H9 (cell line): ENCODE measurements at regions not wholly inside any gene's neighbourhood (a gene's known extent, or its start where the extent isn't known, plus 50 kb on each side); places are given as distances from the start of the nearest gene placed in this dataset.

ENCODE experiments used
- DNase-seq: peaks from one replicate; pipeline ENCODE4 v3.0.0-alpha.2; 2017
- H2AFZ ChIP-seq: one replicate; pipeline ENCODE4 v1.6.1; 2013; ENCODE audit warnings: mild to moderate bottlenecking, low read length, control low read depth, moderate library complexity
- H2AK5ac ChIP-seq: 2 replicates; pipeline ENCODE4 v1.6.1; 2013; ENCODE audit warnings: low read length, control low read depth, mixed read lengths; ENCODE audit not compliant: insufficient read length
- H2BK120ac ChIP-seq: one replicate; pipeline ENCODE4 v1.6.1; 2013; ENCODE audit warnings: low read depth, mild to moderate bottlenecking, low read length, control low read depth, inconsistent platforms; ENCODE audit not compliant: poor library complexity, severe bottlenecking
- H2BK12ac ChIP-seq: 2 replicates; pipeline ENCODE4 v1.6.1; 2013; ENCODE audit warnings: low read length, control low read depth, mixed read lengths, low read depth; ENCODE audit not compliant: insufficient read length
- H2BK15ac ChIP-seq: 2 replicates; pipeline ENCODE4 v1.6.1; 2013; ENCODE audit warnings: low read depth, low read length, control low read depth
- H2BK20ac ChIP-seq: one replicate; pipeline ENCODE4 v1.6.1; 2013; ENCODE audit warnings: low read depth, mild to moderate bottlenecking, low read length, control low read depth, inconsistent platforms; ENCODE audit not compliant: poor library complexity, severe bottlenecking
- H2BK5ac ChIP-seq: 2 replicates; pipeline ENCODE4 v1.6.1; 2013; ENCODE audit warnings: low read length, control low read depth, mixed read lengths; ENCODE audit not compliant: insufficient read length
- H3K14ac ChIP-seq: 2 replicates; pipeline ENCODE4 v1.6.1; 2013; ENCODE audit warnings: low read length, control low read depth; ENCODE audit not compliant: insufficient read depth
- H3K18ac ChIP-seq: 2 replicates; pipeline ENCODE4 v1.6.1; 2013; ENCODE audit warnings: low read depth, mild to moderate bottlenecking, mixed read lengths, low read length, control low read depth; ENCODE audit not compliant: insufficient read length
- H3K23ac ChIP-seq: 2 replicates; pipeline ENCODE4 v1.6.1; 2013; ENCODE audit warnings: low read length, control low read depth, mixed read lengths, low read depth; ENCODE audit not compliant: insufficient read length
- H3K23me2 ChIP-seq: 2 replicates; pipeline ENCODE4 v1.6.1; 2013; ENCODE audit warnings: low read depth, mild to moderate bottlenecking, mixed read lengths, low read length, control low read depth; ENCODE audit not compliant: insufficient read length, poor library complexity, severe bottlenecking
- H3K27ac ChIP-seq: 2 replicates; pipeline ENCODE4 v1.5.1; 2013; ENCODE audit warnings: low read length, control low read depth, mixed read lengths, low read depth; ENCODE audit not compliant: insufficient read length
- H3K27me3 ChIP-seq: 2 replicates; pipeline ENCODE4 v1.6.1; 2013; ENCODE audit warnings: low read length, control low read depth, inconsistent platforms; ENCODE audit not compliant: insufficient read depth
- H3K4ac ChIP-seq: 2 replicates; pipeline ENCODE4 v1.6.1; 2013; ENCODE audit warnings: low read depth, mild to moderate bottlenecking, control low read depth, inconsistent platforms, low read length, moderate library complexity
- H3K4me1 ChIP-seq: 2 replicates; pipeline ENCODE4 v1.6.1; 2013; ENCODE audit warnings: low read length, control low read depth, inconsistent platforms; ENCODE audit not compliant: insufficient read depth
- H3K4me2 ChIP-seq: 2 replicates; pipeline ENCODE4 v1.6.1; 2013; ENCODE audit warnings: low read length, control low read depth, mixed read lengths; ENCODE audit not compliant: insufficient read length, insufficient read depth
- H3K56ac ChIP-seq: 2 replicates; pipeline ENCODE4 v1.6.1; 2013; ENCODE audit warnings: low read depth, mild to moderate bottlenecking, mixed read lengths, low read length, control low read depth; ENCODE audit not compliant: insufficient read length
- H3K79me1 ChIP-seq: 2 replicates; pipeline ENCODE4 v1.6.1; 2013; ENCODE audit warnings: low read depth, mild to moderate bottlenecking, moderate library complexity, low read length, control low read depth, inconsistent platforms; ENCODE audit not compliant: insufficient read depth, poor library complexity, severe bottlenecking
- H3K79me2 ChIP-seq: 2 replicates; pipeline ENCODE4 v1.6.1; 2013; ENCODE audit warnings: low read length, control low read depth, inconsistent platforms; ENCODE audit not compliant: insufficient read depth
- H3K9ac ChIP-seq: 2 replicates; pipeline ENCODE4 v1.6.1; 2013; ENCODE audit warnings: low read length, control low read depth, mixed read lengths; ENCODE audit not compliant: insufficient read length; ENCODE audit errors: extremely low read depth
- H3K9me3 ChIP-seq: one replicate; pipeline ENCODE4 v1.6.1; 2013; ENCODE audit warnings: low read depth, low read length, inconsistent platforms; ENCODE audit not compliant: control insufficient read depth
- H3T11ph ChIP-seq: one replicate; pipeline ENCODE4 v1.6.1; 2013; ENCODE audit warnings: mild to moderate bottlenecking, low read length, control low read depth, inconsistent platforms
- H4K20me1 ChIP-seq: one replicate; pipeline ENCODE4 v1.6.1; 2013; ENCODE audit not compliant: control insufficient read depth, insufficient read length, insufficient read depth
- H4K5ac ChIP-seq: 2 replicates; pipeline ENCODE4 v1.6.1; 2013; ENCODE audit warnings: low read depth, mild to moderate bottlenecking, mixed read lengths, low read length, control low read depth; ENCODE audit not compliant: insufficient read length
- H4K8ac ChIP-seq: replicated peaks from 2 replicates; pipeline ENCODE4 v1.6.1; 2013; ENCODE audit warnings: low read length, control low read depth, mixed read lengths, low read depth; ENCODE audit not compliant: insufficient read length
- H4K91ac ChIP-seq: 2 replicates; pipeline ENCODE4 v1.6.1; 2013; ENCODE audit warnings: low read depth, mild to moderate bottlenecking, moderate library complexity, mixed read lengths, low read length, control low read depth; ENCODE audit not compliant: insufficient read length
- H3K27ac Mint-ChIP-seq, 3 experiments: 2 replicates in 2 of 3; 3 replicates in 1 of 3; pipeline ENCODE4 v1.8.0; 2020 to 2021; ENCODE audit warnings: mixed read lengths in 3 of 3, mild to moderate bottlenecking in 1 of 3, moderate library complexity in 1 of 3
- H3K27me3 Mint-ChIP-seq: 2 replicates; pipeline ENCODE4 v1.8.0; 2021; ENCODE audit warnings: low read depth, mild to moderate bottlenecking, moderate library complexity, mixed read lengths
- H3K36me3 Mint-ChIP-seq, 3 experiments: 2 replicates in 2 of 3; 3 replicates in 1 of 3; pipeline ENCODE4 v1.8.0; 2020 to 2021; ENCODE audit warnings: low read depth in 3 of 3, mixed read lengths in 3 of 3; ENCODE audit not compliant: insufficient read depth in 1 of 3
- H3K4me1 Mint-ChIP-seq, 2 experiments: 2 replicates each; pipeline ENCODE4 v1.8.0; 2020; ENCODE audit warnings: mixed read lengths in 2 of 2
- H3K4me3 Mint-ChIP-seq, 2 experiments: 2 replicates in 1 of 2; 3 replicates in 1 of 2; pipeline ENCODE4 v1.8.0; 2020 to 2021; ENCODE audit warnings: mild to moderate bottlenecking in 2 of 2, mixed read lengths in 2 of 2, moderate library complexity in 1 of 2
- H3K9me3 Mint-ChIP-seq, 2 experiments: 2 replicates in 1 of 2; 3 replicates in 1 of 2; pipeline ENCODE4 v1.8.0; 2020; ENCODE audit warnings: mild to moderate bottlenecking in 2 of 2, mixed read lengths in 2 of 2, moderate library complexity in 1 of 2
- CTCF ChIP-seq: fragments of 200-600 bp; sonication (generic); conservative IDR thresholded peaks from 3 replicates; pipeline ENCODE4 v1.8.0; 2021; ENCODE audit warnings: antibody characterized with exemption, mild to moderate bottlenecking
- WGBS: extraction: QIAGEN DNeasy Blood & Tissue Kit; methylation state at CpG from one replicate; pipeline ENCODE4 v1.1.7; 2013; ENCODE audit warnings: missing lambda C conversion rate, low lambda C conversion rate, mixed read lengths; ENCODE audit not compliant: insufficient read length; ENCODE audit errors: extremely low coverage; 5-methylcytosine and 5-hydroxymethylcytosine counted together

DNA sequence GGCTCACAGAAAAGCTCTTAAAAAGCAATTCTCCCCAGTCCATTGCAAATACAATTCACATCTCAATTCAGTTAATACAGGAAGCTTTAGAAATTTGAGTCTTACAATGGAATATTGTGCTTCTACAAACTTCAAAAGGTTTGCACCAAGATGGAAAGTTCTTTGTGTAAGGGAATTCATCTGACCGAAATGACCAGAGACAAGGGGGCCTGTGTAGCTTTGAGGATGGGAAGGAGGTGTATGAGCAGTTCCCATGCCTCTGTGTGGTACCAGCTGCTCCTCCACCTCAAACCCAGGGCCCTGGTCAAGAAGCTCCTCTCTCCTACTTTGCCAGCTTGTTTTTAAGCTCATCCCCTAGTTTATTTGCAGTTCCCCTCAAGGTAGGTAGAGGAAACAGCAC lies 312.8 kb upstream of the PKDCC start:
- H3K79me2 ChIP-seq: no peaks in the 10 kb centered on the region
- H3K56ac ChIP-seq: no peak overlapping the region
- no peak overlapping the region for H3K4me3 Mint-ChIP-seq
- no peak overlapping the region for H2BK20ac ChIP-seq
- H4K20me1 ChIP-seq: no peaks in the 10 kb centered on the region
- no peak overlapping the region for H3K18ac ChIP-seq
- H3K27ac ChIP-seq: no peak overlapping the region
- H2AFZ ChIP-seq: no peak overlapping the region
- DNase-seq: no peak
- no peak overlapping the region for H2BK15ac ChIP-seq
- no peaks in the 10 kb centered on the region; a peak in 1 of 7 replicates for H3K36me3 Mint-ChIP-seq
- no peak overlapping the region for H3K9ac ChIP-seq
- peaks cover 1 to 5% of the 10 kb centered on the region in 2 experiments; a peak in 2 of 5 replicates for H3K9me3 Mint-ChIP-seq
- WGBS: no CpG with 5 or more reads among the region's 1 CpG
- no peak overlapping the region for H4K91ac ChIP-seq
- H3K4ac ChIP-seq: no peak overlapping the region
- no peaks in the 10 kb centered on the region for H3K27me3 ChIP-seq
- H3K14ac ChIP-seq: no peak overlapping the region
- no peaks in the 10 kb centered on the region for H3K9me3 ChIP-seq
- no peak overlapping the region for H4K5ac ChIP-seq
- no peak overlapping the region for H3T11ph ChIP-seq
- peak overlapping the region in 1 of 3 experiments; percentile 27; a peak in 1 of 7 replicates for H3K27ac Mint-ChIP-seq
- no peaks in the 10 kb centered on the region for H3K27me3 Mint-ChIP-seq
- no peaks in the 10 kb centered on the region for H3K79me1 ChIP-seq
- no peak overlapping the region for H2BK5ac ChIP-seq
- no peak overlapping the region for H2BK12ac ChIP-seq
- peaks cover 30 to 32% of the 10 kb centered on the region in 2 experiments for H3K4me1 Mint-ChIP-seq
- no peak overlapping the region for H3K4me2 ChIP-seq
- no peak overlapping the region for H3K23ac ChIP-seq
- H4K8ac ChIP-seq: no peak overlapping the region
- peaks cover 5% of the 10 kb centered on the region; the same call in 1 of the 2 replicates for H3K4me1 ChIP-seq
- no peaks in the 10 kb centered on the region for H3K23me2 ChIP-seq
- no peak overlapping the region for H2AK5ac ChIP-seq
- H2BK120ac ChIP-seq: no peak overlapping the region
- no peak for TF ChIP-seq CTCF
